ENCODE measurements at regions not wholly inside any gene's neighbourhood (a gene's known extent, or its start where the extent isn't known, plus 50 kb on each side); places are given as distances from the start of the nearest gene placed in this dataset.

DNA sequence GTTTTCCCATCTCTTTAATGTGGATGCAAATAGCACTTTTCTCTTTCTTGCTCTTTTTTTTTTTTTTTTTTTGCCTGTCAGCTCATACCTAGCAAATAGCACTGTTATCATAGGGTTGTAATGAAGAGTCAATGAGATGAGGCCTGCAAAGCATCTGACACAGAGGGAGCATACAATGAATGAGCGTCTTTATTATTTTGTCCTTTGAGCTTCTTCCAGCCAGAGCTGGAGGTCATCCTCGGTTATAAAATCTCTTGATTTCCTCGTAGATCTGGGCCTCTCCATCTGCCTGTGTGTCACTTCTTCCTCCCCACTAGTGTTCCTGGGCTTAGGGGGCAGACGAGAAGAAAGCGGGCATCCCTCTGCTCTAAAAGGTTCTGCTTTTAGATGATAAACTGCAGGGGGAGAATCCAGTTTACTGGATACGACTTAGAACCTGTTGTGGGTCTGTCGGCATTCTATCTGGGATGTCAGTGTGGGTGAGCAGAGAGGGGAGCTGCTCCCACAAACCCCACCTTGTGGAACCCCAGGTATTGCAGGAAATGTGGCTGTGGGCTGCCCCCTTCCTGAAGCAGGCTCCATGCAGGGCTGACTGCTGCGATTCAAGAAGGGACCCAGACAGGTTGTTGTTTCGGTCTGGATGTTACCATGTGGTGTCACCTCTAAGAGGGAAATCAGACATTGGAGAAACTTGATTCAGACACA lies 135.8 kb upstream of the GPR26 start:
- TF ChIP-seq, protein P1, sequence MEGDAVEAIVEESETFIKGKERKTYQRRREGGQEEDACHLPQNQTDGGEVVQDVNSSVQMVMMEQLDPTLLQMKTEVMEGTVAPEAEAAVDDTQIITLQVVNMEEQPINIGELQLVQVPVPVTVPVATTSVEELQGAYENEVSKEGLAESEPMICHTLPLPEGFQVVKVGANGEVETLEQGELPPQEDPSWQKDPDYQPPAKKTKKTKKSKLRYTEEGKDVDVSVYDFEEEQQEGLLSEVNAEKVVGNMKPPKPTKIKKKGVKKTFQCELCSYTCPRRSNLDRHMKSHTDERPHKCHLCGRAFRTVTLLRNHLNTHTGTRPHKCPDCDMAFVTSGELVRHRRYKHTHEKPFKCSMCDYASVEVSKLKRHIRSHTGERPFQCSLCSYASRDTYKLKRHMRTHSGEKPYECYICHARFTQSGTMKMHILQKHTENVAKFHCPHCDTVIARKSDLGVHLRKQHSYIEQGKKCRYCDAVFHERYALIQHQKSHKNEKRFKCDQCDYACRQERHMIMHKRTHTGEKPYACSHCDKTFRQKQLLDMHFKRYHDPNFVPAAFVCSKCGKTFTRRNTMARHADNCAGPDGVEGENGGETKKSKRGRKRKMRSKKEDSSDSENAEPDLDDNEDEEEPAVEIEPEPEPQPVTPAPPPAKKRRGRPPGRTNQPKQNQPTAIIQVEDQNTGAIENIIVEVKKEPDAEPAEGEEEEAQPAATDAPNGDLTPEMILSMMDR (IDR thresholded peaks at IDR 0.05) = no peak
- no peak for ATAC-seq
- no peaks in the 10 kb centered on the region for H3K27me3 ChIP-seq
- FAIRE-seq = no peak
- WGBS, 2 donors = 57 to 61% methylated on average over 9 of the region's 9 CpGs
- H3K36me3 ChIP-seq = no peaks in the 10 kb centered on the region
- intact Hi-C loops (cut with DNase I) = no loop called here
- DNase-seq = no peak
- no peak overlapping the region for H3K4me3 ChIP-seq
- H3K9me3 ChIP-seq = no peaks in the 10 kb centered on the region
- no peak overlapping the region for H3K27ac ChIP-seq
- no peaks in the 10 kb centered on the region for H3K4me1 ChIP-seq

DNA sequence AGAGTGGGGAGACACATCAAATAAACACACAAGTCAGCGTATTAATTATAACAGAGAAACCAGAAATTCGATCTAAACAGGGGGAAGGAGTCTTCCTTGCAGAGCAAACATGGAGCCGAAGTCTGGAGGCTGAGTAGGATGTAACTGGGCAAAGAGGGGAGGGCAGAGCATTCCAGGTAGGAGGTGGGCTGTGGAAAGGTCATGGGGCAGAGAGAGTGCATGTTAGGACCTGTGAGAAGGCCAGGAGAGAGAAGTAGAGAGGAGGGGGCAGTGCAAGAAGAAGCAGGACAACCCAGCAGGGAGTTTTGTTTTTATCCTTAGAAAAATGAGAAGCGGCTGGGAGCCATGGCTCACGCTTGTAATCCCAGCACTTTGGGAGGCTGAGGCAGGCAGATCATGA lies 130.8 kb upstream of the GPR26 start:
- intact Hi-C loops (cut with DNase I) = no loop called here
- Histone ChIP-seq H3K27ac (no peak overlapping the region), H3K4me1 (no peaks in the 10 kb centered on the region), H3K27me3 (no peaks in the 10 kb centered on the region), H3K36me3 (no peaks in the 10 kb centered on the region), H3K9me3 (no peaks in the 10 kb centered on the region), H3K4me3 (no peak overlapping the region)
- WGBS, 2 donors = 65 to 71% methylated on average over 5 of the region's 5 CpGs
- no peak for FAIRE-seq
- no peak for DNase-seq
- TF ChIP-seq, protein P1 (IDR thresholded peaks at IDR 0.05) = no peak
- ATAC-seq = no peak

DNA sequence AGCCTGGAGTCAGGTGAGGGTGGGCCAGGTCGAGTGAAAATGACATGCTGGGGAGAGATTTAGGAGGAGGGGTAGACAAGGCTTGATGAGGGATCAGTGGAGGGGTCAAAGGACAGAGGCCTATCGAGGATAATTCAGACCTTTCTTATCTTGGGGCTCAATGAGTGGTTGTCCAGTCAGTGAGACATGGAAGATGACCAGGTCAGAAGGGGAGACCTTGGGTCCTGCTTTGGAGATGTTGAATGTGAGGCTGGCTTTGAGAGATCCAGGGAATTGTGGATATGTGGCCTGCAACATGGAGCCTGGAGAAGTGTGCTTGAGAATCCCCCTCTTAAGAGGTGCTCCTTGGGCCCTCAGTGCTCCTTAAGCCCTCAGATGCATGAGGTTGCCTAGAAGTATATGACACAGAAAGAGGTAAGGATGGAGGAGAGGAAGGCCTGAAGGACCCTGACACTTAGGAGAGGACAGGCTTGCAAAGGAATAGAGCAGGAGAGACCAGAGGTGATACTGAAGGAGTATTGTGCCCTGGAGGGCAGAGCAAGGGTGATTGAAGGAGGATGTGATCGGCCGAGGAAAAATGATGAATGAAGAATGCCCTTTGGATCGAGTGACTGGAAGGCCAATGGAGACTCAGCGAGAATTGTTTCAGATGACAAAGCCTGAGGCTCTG lies 129.8 kb upstream of the GPR26 start:
- H3K4me3 ChIP-seq = no peak overlapping the region
- DNase-seq (no peak), FAIRE-seq (no peak), ATAC-seq (no peak)
- no peaks in the 10 kb centered on the region for H3K36me3 ChIP-seq
- no peaks in the 10 kb centered on the region for H3K9me3 ChIP-seq
- peaks cover 0 to 3% (median 0%) of the 10 kb centered on the region in 4 donors for H3K27me3 ChIP-seq
- 62 to 69% methylated on average over 6 of the region's 6 CpGs for WGBS, 2 donors
- H3K27ac ChIP-seq = no peak overlapping the region
- intact Hi-C loops (cut with DNase I) = no loop called here
- TF ChIP-seq, protein P1 (IDR thresholded peaks at IDR 0.05) = no peak
- H3K4me1 ChIP-seq = no peaks in the 10 kb centered on the region

DNA sequence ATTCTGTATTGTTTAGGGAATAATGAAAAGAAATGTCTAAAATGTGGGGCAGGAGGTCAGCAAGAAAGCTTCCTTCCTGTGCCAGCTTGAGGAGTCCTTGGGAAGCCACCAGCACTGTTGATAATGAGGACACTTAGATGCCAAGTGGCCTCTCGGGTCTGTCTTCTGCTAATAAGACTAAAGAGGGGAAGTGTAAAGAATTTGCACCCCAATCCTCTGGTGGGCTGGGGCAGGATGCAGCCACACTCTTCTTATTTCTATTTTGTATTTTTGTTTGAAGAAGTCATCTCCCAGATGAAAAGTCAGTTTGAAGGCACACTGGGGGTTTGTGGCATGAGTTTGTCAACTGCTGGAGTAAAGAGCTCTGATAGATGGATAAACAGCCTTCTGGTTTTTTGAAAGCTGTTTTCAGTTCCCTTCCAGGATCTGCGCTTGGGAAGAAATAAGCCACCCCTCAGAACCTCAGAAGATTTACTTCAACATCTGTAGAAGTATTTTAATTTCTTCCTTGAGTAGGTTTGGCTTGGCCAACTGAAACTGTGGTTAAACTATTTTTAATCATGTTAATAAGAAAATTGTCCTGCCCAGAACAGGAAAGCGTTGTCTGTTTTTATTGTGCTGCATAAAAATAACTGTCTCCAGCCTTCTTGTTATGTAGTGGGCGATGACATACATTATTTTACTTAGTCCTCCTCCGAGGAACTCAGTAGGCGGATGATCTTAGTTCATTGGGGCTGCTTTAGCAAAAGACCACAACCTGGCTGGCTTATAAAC lies 128.8 kb upstream of the GPR26 start:
- intact Hi-C loops (cut with DNase I) = no loop called here
- no peak overlapping the region for H3K27ac ChIP-seq
- H3K4me1 ChIP-seq = no peaks in the 10 kb centered on the region
- TF ChIP-seq, protein P1 (IDR thresholded peaks at IDR 0.05) = no peak
- H3K36me3 ChIP-seq = no peaks in the 10 kb centered on the region
- DNase-seq (no peak), ATAC-seq (no peak), FAIRE-seq (no peak)
- peaks cover 0 to 3% (median 0%) of the 10 kb centered on the region in 4 donors for H3K27me3 ChIP-seq
- H3K9me3 ChIP-seq = no peaks in the 10 kb centered on the region
- H3K4me3 ChIP-seq = no peak overlapping the region
- whole genome bisulfite sequencing, 2 donors = 75 to 80% methylated on average over 6 of the region's 6 CpGs

All from pancreas (tissue), 10 donors.